Epithelial cell of esophagus (primary cell): ENCODE measurements at regions not wholly inside any gene's neighbourhood (a gene's known extent, or its start where the extent isn't known, plus 50 kb on each side); places are given as distances from the start of the nearest gene placed in this dataset.
A peak's percentile ranks its signal among the peaks of the same experiment; 100 is the strongest.
"Not testable (repeated sequence)": the region's sequence is repeated elsewhere in the genome, so short reads cannot be mapped to it uniquely, and the experiment has no call there.

Experiments
- DNase-seq: peaks from one replicate; pipeline ENCODE4 v3.0.0; 2010; ENCODE audit warnings: low read depth
- H3K4me3 ChIP-seq: 2 replicates; pipeline ENCODE4 v1.5.1; 2011; ENCODE audit warnings: mild to moderate bottlenecking, low read length, control low read depth
- CTCF ChIP-seq: IDR thresholded peaks from 2 replicates; pipeline ENCODE4 v1.5.1; 2011; ENCODE audit warnings: low read depth, mild to moderate bottlenecking, low read length, control low read depth, inconsistent platforms; ENCODE audit not compliant: insufficient read depth; ENCODE audit errors: missing control alignments

- no peak for DNase-seq
- no peak for TF ChIP-seq CTCF
- no peak overlapping the region for H3K4me3 ChIP-seq
Measured at GRCh38 chr13:89455225-89455624, 1784.1 kb downstream of the SLITRK5 start.

GRCh38 chr13:89455741-89456140 is 1784.6 kb downstream of the SLITRK5 start:
- peak; percentile 94 for DNase-seq
- TF ChIP-seq CTCF = no peak
- no peak overlapping the region for H3K4me3 ChIP-seq

- DNase-seq = peak; percentile 95
- no peak overlapping the region for H3K4me3 ChIP-seq
- TF ChIP-seq CTCF = no peak
Measured at GRCh38 chr13:89457977-89458376, 1786.8 kb downstream of the SLITRK5 start.

- DNase-seq = peak; percentile 78
- TF ChIP-seq CTCF = no peak
- no peak overlapping the region for H3K4me3 ChIP-seq
Measured at GRCh38 chr13:89458456-89458855, 1787.3 kb downstream of the SLITRK5 start.

- H3K4me3 ChIP-seq, DNase-seq: not testable (repeated sequence)
Measured at GRCh38 chr13:89460895-89461294, 1789.7 kb downstream of the SLITRK5 start.

- peak; percentile 78 for DNase-seq
- H3K4me3 ChIP-seq = no peak overlapping the region
- TF ChIP-seq CTCF = no peak
Measured at GRCh38 chr13:89465366-89465765, 1794.2 kb downstream of the SLITRK5 start.

GRCh38 chr13:89468081-89468480 is 1796.9 kb downstream of the SLITRK5 start:
- TF ChIP-seq CTCF = no peak
- DNase-seq = no peak
- H3K4me3 ChIP-seq = no peak overlapping the region

- H3K4me3 ChIP-seq = no peak overlapping the region
- no peak for TF ChIP-seq CTCF
- no peak for DNase-seq
Measured at GRCh38 chr13:89470901-89471300, 1799.7 kb downstream of the SLITRK5 start.
